GM19395 (cell line): ENCODE measurements at regions not wholly inside any gene's neighbourhood (a gene's known extent, or its start where the extent isn't known, plus 50 kb on each side); places are given as distances from the start of the nearest gene placed in this dataset.
"Not testable (repeated sequence)": the region's sequence is repeated elsewhere in the genome, so short reads cannot be mapped to it uniquely, and the experiment has no call there.

ENCODE experiments used
- ATAC-seq: cut with Tn5 transposase; IDR thresholded peaks from one replicate; pipeline ENCODE4 v1.9.1; 2021; ENCODE audit warnings: mild to moderate bottlenecking, moderate library complexity; ENCODE audit not compliant: unreplicated experiment

DNA sequence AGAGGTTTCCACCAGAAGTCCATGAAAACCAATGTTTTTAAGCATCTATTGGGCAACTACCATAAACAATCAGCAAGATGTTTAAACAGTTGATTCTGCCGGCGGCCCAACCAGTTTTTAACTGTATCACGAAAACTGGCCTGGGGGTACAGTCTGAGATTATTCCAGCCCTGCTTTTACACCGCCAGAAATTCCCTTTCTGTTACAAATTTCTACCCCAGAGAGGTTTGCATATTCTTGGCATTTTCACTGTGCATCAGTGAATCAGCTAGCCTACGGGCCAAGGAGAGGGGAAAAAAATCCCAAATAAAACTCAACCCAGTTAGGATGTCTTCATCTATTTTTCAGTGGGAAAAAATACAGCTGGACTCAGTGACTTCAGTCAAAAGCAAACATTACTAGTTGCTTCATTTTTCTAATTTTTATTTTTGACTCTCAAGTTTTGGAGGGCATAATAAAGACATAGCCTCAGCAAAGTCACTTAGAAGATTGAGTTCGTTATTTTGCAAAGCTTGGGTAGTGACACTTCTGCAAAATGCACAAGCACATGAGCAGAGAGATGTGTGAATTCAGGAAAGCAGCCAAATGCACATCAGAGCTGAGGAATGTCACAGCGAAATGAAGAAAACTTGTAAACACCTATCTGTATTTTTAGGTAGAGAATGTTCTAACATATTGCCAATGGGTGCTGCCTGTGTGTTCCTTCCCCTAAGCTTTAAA, 167.8 kb upstream of the GK2 start:
- no peak for ATAC-seq

DNA sequence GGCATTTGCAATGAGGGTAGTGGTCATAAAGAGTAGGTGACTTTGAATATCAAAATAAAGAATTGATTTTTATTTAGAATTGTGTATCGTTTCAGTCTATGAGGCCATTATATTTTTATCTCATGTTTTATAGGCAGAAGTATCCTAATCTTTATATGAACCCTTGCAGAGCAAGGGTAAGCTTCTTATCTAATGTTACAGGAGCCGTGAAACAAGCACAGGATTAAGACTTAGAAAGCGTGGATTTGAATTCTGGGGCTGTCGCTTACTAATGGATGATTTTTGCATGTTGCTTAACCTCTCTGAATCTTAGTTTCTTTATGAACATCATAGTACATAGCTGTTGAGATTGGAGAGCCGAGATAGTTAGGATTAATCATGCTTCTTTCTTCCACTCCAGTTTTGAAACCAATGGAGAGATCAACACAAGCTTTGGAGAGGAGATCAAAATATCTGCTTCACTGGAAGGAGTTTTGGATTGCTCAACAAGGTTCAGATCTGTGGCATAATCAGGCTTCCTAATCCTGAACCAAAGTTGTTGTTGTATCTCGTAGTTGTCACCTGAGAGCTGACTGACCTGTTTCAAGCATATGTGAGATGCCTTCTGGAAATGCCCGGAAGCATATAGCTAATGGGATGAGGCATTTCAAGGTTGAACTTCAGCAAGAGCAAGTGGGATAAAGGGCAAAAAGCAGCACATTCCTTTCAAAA, 166.9 kb upstream of the GK2 start:
- no peak for ATAC-seq

DNA sequence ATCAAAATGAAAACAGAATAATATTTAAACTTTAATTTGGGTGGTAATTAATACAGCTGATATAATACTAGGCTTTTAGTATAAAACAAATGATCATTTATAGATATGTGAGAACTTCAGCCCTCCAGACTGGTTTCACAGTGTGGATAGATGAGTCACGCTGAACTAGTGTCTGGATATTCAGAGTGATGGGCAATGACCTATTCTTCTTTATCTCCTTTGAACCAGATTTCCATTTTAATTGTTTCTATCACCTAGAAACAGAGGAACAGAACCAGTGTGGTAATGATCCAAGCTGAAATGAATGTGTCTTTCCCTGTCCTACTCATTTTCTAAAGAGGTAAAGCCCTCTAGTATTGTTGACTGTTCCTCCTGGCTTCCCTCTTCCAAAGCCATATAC, 155.2 kb upstream of the GK2 start:
- no peak for ATAC-seq

DNA sequence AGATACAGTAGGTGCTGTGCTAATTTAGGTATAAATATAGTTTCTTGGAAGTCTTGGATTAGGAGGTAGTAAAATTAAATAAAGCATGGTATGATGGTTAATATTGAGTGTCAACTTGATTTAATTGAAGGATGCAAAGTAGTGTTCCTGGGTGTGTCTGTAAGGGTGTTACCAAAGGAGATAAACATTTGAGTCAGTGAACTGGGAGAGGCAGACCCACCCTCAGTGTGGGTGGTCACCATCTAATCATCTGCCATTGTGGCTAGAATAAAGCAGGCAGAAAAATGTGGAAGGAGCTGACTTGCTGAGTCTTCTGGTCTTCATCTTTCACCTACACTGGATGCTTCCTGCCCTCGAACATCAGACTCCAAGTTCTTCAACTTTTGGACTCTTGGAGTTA, 153.7 kb upstream of the GK2 start:
- ATAC-seq: no peak

GRCh38 chr4:79559398-79559797, 151.4 kb upstream of the GK2 start:
- ATAC-seq: not testable (repeated sequence)

DNA sequence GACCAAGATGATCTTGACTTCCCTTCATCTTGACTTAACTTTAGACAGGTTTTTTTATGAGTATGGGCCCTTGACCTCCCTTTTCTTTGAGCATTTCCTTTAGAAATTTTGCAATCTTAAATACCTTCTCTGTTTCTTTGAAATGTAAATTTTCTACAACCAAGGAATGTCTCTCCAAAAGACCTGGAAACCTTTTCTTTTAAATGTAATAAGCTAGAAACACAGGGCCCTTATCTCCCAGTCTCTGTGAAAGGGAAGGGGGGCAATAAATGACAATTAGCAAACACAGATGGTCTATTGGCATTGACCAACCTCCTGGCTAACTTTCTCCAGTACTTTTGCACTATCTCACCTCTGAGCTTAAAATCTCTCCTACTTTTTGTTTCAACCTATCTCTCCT, 144.3 kb upstream of the GK2 start:
- no peak for ATAC-seq

DNA sequence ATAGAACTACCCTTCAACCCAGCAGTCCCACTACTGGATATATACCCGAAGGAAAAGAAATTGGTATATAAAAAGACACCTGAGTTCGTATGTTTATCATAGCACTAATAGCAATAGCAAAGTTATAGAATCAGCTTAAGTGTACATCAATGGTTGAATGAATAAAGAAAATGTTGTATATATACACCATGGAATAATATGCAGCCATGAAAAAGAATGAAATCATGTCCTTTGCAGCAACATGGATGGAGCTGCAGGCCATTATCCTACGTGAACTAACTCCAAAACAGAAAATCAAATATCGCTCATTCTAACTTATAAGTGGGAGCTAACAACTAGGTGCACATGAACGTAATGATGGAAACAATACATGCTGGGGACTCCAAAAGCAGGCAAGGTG, 143.5 kb upstream of the GK2 start:
- no peak for ATAC-seq

DNA sequence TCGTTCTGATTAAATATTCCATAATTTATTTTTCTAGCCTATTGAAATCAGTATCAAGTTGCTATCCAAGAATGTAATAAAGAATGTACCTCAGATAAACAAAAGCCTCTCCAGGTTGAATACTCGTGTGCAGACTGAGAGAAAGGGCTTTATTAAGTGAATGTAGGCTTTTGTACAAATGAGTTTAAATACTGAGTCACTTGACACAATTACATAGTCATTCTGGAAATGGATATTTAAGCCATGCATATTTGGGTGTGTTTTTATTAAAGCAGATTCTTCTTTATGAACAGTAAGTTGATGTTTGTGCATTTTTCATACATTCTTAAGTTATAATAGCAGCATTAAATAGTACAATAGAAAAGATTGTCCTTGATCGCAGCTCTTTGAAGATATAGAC, 139.8 kb upstream of the GK2 start:
- no peak for ATAC-seq

DNA sequence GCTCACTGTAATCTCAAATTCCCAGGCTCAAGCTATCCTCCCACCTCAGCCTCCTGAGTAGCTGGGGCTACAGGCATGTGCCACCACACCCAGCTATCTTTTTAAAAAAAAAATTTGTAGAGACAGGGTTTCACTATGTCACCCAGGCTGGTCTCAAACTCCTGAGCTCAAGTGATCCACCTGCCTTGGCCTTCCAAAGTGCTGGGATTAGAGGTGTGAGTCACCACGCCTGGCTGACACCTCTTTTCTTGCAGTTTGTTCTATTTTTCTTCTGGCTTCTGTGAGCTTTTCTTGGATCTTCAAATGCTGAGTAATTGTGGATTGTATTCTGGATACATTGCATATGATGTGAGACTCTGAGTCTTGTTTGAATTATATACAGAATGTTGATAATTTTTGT, 137.3 kb upstream of the GK2 start:
- not testable (repeated sequence) for ATAC-seq

DNA sequence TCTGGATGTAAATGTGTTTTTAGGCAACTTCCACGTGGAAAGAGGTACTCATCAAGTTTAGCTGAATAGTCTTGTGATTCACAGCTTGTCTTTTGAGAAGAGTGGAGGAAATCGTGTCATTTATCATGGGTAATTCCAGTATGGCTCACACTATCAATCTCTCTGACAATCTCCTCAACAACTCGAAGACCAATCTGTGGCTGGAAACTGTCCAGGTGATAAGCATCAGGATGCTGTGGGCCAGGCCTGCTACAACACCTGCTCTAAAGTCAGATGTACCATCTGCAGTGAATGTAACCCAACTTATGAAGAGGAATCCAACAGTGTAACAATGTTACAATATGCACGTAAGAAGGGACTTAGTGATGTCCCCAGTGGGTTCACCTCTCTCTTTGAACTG, 132.1 kb upstream of the GK2 start:
- no peak for ATAC-seq

- ATAC-seq: no peak
Measured at GRCh38 chr4:79535516-79535915, 127.5 kb upstream of the GK2 start.

DNA sequence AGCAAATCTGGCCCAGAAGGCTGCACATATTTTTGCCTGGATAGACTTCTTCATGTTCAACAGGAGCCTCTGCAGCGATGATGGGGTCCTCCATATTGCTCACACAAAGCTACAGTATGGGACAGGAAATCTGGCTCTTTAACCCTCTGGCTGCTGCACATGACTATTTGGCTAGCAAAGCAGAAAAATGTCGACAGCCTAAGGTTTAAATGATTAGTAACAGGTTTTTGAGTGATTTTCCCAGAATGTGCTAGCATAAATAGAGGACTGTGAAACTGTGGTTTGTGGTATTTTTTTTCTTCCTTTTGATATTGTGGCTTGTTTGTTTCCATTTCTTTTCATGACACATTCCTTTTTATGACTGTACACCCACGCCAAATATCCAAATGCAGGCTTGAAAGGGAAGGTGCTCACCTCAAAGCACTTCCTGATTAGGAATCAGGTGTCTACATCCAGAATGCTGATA, 120.2 kb upstream of the GK2 start:
- ATAC-seq: no peak

- ATAC-seq: no peak
Measured at GRCh38 chr4:79526641-79527565, 118.9 kb upstream of the GK2 start.

GRCh38 chr4:79516114-79516513, 108.1 kb upstream of the GK2 start:
- no peak for ATAC-seq

- ATAC-seq: no peak
Measured at GRCh38 chr4:79514621-79515329, 106.7 kb upstream of the GK2 start.

DNA sequence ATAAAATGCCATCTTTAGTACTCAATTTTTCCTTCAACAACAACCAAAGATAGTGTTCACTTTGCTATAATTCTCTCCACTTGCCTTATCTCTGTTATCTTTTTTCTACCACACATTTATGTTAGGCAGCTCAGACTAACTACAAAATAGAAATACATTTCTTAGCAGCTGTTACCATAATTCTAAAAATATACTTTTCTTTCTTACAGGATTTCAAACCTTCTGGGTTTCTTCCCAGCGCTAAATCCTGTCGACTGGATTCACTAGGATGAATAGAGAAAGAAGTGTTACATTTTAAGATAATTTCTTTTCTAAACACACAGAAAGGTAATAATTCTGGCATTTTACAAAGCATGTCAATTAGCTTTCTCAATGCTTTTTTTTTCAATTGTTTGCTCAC, 105.5 kb upstream of the GK2 start:
- ATAC-seq: no peak

DNA sequence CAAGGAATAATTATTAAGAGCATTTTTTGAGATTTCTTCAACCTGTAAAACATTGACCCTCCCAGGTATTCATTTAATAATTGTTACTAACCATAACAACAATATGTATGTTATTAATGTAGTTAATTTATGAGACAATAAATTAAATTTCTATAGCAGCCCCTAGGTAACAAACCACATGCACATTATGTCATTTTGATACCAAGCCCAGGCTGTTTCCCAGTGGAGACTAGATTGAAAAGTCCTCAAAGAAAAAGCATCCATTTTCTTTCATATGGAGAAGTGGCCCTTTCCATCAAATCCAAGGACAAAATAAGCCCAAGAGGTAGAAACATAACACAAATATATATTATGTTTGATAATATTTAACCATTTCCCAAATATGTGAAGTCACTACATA, 104.3 kb upstream of the GK2 start:
- no peak for ATAC-seq

DNA sequence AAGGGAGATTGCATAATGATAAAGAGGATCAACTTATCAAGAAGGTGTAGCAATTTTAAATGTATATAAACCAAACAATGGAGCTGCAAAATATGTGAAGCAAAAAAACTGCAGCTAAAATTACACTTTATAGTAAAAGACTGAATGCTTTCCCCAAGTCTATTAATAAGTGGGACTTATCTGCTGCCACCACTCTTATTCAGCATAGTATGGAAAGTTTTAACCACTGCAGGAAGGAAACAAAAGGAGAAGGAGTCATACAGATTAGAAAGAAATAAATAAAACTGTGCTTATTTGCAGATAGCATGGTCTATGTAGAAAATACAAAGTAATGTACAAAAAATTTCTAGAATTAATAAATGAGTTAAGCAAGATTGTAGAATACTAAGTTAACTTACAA, 94.1 kb upstream of the GK2 start:
- ATAC-seq: no peak

GRCh38 chr4:79498282-79498681, 90.3 kb upstream of the GK2 start:
- ATAC-seq: no peak

DNA sequence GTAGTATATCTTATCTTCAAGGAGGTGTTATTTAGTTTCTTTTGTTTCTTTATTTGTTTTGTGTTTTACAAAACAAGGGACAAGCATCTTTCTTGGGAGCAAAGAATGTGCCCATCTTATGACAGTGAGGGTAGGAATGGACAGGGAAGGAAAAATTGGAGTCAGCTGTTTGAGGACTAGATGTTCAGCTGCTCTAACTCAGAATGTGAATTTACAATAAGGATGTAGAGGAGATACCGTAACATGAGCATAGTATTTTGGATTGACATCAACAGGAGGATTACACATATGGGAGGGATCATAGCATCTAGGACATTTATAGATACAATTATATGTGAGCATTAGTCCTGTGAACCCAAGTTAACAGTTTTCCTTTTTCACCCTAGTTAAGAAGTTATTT, 89.0 kb upstream of the GK2 start:
- ATAC-seq: no peak

- no peak for ATAC-seq
Measured at GRCh38 chr4:79495447-79495846, 87.4 kb upstream of the GK2 start.
